Motor neuron (in vitro differentiated cells): ENCODE measurements at regions not wholly inside any gene's neighbourhood (a gene's known extent, or its start where the extent isn't known, plus 50 kb on each side); places are given as distances from the start of the nearest gene placed in this dataset.
"Not testable (repeated sequence)": the region's sequence is repeated elsewhere in the genome, so short reads cannot be mapped to it uniquely, and the experiment has no call there.

ENCODE experiments used
- ATAC-seq, 8 experiments: fragments of 200-7000 bp; cut with Tn5 transposase; replicated peaks in 6 of 8; 2 replicates each; pipeline ENCODE4 v1.8.0; 2021; ENCODE audit warnings: mild to moderate bottlenecking in 8 of 8, moderate library complexity in 8 of 8
- H3K27ac ChIP-seq, 2 donors: fragments of 250-450 bp; sonication (Bioruptor Pico); 2 replicates each; pipeline ENCODE4 v1.9.0; 2021; ENCODE audit warnings: antibody characterized with exemption in 2 of 2, mild to moderate bottlenecking in 2 of 2, moderate library complexity in 1 of 2
- H3K4me1 ChIP-seq, 2 donors: fragments of 250-450 bp; sonication (Bioruptor Pico); replicated peaks in 1 of 2; 2 replicates each; pipeline ENCODE4 v1.6.1; 2021; ENCODE audit warnings: antibody characterized with exemption in 2 of 2, mild to moderate bottlenecking in 2 of 2, moderate library complexity in 1 of 2
- H3K4me3 ChIP-seq, 5 donors: fragments of 250-450 bp; sonication (Bioruptor Pico); 2 replicates each; pipeline ENCODE4 v1.9.0; 2021; ENCODE audit warnings: antibody characterized with exemption in 5 of 5, mild to moderate bottlenecking in 5 of 5, moderate library complexity in 4 of 5
- WGBS, 10 experiments: fragments of 450-650 bp; shearing (Covaris generic); methylation state at CpG; one replicate each; pipeline ENCODE4 v1.0.0; 2022; 5-methylcytosine and 5-hydroxymethylcytosine counted together
- in situ Hi-C, 9 experiments: fragments of 400-800 bp; cut with MboI; loops; one replicate each; pipeline ENCODE4 v1.15.0; 2021; ENCODE audit warnings: low sequenced_read_pairs in 9 of 9, low pct_unique_long_range_greater_than_20kb in 2 of 9; ENCODE audit not compliant: unreplicated experiment in 9 of 9

DNA sequence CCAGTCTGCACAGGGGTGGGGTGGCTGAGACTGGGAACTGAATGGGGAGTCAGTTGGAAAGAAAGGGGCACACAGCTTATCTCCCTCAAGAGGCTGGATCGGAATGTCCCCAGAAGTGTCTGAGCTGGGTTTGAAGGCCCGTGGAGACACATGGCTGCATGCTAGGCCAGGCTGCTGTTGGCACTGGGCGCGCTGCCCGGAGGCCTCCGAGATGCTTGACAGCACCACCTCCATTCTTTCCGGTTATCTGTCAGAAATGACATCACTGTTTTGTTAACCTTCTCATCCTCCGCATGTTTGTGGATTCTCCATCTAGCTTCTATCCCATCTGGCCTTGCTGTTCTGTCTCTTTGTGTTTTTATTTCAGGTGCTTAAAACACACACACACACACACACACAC is 85.5 kb downstream of the APIP start:
- Histone ChIP-seq H3K4me1 (no peaks in the 10 kb centered on the region), H3K4me3 (no peak overlapping the region), H3K27ac (no peak overlapping the region)
- 36 to 100% (median 90%) methylated on average over 1 to 7 of the region's 8 CpGs; no CpG with 5 or more reads in 1 of the 10 experiments for WGBS, 10 experiments
- no peak for ATAC-seq
- in situ Hi-C loops, result no loop called here

DNA sequence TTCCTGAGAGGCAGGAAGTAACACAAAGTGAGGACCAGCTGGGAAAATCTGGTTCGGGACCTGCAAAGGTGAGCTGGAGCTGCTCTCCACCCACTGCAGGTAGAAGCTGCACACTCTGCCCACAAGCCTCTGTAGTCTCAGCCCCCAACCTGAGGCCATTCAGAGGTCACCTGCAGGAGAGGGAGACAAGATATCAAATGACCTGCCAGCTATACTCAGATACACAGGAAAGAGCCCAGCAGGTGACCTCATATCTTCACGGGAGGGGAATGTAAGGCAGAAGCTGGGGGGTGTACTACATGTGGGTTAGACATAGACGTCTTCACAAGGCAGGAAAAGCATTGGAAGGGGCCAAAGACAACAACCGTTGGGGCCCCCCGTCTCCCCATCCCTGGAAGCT is 86.1 kb downstream of the APIP start:
- in situ Hi-C loops, result no loop called here
- 0 to 100% (median 65%) methylated on average over 1 to 3 of the region's 5 CpGs; no CpG with 5 or more reads in 5 of the 10 experiments for WGBS, 10 experiments
- no peak overlapping the region for H3K27ac ChIP-seq
- no peak for ATAC-seq
- H3K4me3 ChIP-seq, result no peak overlapping the region
- no peaks in the 10 kb centered on the region for H3K4me1 ChIP-seq

GRCh38 chr11:34827228-34827627 is 89.0 kb downstream of the APIP start:
- in situ Hi-C loops, result no loop called here
- H3K4me3 ChIP-seq, result no peak overlapping the region
- no peak for ATAC-seq
- no peaks in the 10 kb centered on the region for H3K4me1 ChIP-seq
- H3K27ac ChIP-seq, result no peak overlapping the region
- 14 to 100% (median 83%) methylated on average over 1 of the region's 1 CpG; no CpG with 5 or more reads in 4 of the 10 experiments for WGBS, 10 experiments

- Histone ChIP-seq H3K4me1 (no peaks in the 10 kb centered on the region), H3K27ac (no peak overlapping the region), H3K4me3 (no peak overlapping the region)
- no peak for ATAC-seq
- 20 to 80% (median 57%) methylated on average over 1 of the region's 1 CpG; no CpG with 5 or more reads in 5 of the 10 experiments for WGBS, 10 experiments
- in situ Hi-C loops, result no loop called here
Measured at GRCh38 chr11:34826384-34826726, 89.8 kb downstream of the APIP start.

DNA sequence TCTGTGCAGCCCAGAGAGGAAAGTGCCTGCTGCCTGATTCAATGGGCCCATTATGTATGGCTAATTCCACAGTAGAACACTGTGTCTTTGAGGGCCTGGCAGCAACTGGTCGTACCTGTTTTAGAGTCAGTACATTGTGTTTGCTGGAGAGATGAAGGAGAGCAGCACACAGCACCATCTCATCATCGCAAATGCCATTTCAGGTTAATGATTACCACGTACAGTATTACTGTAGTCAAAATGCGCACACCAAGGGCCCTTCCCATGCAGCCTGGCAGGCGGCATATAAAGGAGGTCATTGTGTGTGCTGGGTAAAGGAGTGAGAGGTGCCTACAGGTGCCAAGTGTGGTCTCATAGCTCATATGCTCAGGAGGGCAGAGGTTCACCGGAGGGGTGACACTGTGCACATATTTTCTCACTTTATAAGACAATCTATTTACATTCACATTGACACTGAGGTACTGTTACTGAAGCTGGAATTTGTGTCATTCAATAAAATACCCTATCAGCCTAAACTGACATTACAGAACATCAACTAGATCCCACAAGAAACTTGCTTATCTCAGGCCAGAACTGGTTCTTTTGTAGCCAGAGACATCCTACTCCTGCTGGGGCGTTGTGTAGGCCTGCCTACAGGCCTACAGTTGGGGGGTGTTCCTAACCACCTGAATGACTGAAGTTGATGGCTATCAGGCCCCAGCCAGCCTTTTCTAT is 90.4 kb downstream of the APIP start:
- Histone ChIP-seq H3K4me3 (no peak overlapping the region), H3K4me1 (no peaks in the 10 kb centered on the region), H3K27ac (no peak overlapping the region)
- WGBS, 10 experiments, result 70 to 97% (median 85%) methylated on average over 1 to 5 of the region's 7 CpGs; no CpG with 5 or more reads in 1 of the 10 experiments
- ATAC-seq, result peak in 1 of 8 experiments; percentile 33
- in situ Hi-C loops, result no loop called here

- in situ Hi-C loops, result no loop called here
- H3K4me1 ChIP-seq, result no peaks in the 10 kb centered on the region
- ATAC-seq, result no peak
- H3K27ac ChIP-seq, result no peak overlapping the region
- 0 to 100% (median 67%) methylated on average over 1 to 3 of the region's 3 CpGs; no CpG with 5 or more reads in 3 of the 10 experiments for WGBS, 10 experiments
- no peak overlapping the region for H3K4me3 ChIP-seq
Measured at GRCh38 chr11:34825315-34825669, 90.9 kb downstream of the APIP start.

DNA sequence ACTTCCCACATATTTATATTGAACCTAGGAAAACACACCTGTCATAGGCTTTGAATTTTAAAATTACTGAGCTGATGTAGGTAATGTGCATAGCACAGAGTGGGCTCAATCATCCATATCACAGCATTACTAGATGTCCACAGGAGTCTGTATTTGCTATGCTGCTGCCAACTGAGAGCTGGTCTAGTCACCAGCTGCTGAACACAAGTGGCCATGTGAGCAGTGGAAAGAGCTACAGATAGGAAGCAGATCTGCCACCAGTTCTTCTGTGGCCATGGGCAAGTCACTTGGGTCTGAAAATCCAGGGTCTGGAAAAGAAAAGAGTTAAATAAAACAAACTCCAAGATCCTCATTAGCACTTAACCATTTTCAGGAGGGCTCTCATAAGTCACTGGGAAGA is 91.8 kb downstream of the APIP start:
- H3K27ac ChIP-seq, result no peak overlapping the region
- no peaks in the 10 kb centered on the region for H3K4me1 ChIP-seq
- in situ Hi-C loops, result no loop called here
- H3K4me3 ChIP-seq, result no peak overlapping the region
- no peak for ATAC-seq

DNA sequence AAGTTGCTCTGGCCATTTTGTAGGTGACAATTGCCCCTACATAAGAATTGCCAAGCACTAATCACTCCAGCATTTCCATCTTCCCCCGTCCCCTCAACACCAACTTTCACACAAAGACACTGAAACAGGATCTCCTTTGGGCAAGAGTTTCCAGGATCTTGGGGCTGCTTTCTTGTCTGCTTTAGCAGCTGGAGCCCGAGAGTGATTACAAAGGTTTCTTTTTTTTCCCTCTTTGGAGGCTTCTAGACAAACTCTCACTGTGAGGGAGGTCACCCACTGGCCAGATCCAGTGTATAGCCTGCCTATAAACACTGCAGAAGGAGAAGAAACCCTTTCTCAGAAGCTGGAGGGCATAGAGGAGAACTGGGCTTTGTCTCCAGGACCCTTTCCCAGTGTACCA is 92.5 kb downstream of the APIP start:
- no peak overlapping the region for H3K4me3 ChIP-seq
- WGBS, 10 experiments, result 33 to 100% (median 80%) methylated on average over 1 of the region's 2 CpGs; no CpG with 5 or more reads in 3 of the 10 experiments
- ATAC-seq, result no peak
- no peaks in the 10 kb centered on the region for H3K4me1 ChIP-seq
- in situ Hi-C loops, result no loop called here
- H3K27ac ChIP-seq, result no peak overlapping the region

GRCh38 chr11:34823197-34823596 is 93.0 kb downstream of the APIP start:
- H3K4me3 ChIP-seq, result no peak overlapping the region
- in situ Hi-C loops, result no loop called here
- WGBS, 10 experiments, result 38 to 100% (median 100%) methylated on average over 1 to 2 of the region's 3 CpGs; no CpG with 5 or more reads in 4 of the 10 experiments
- H3K27ac ChIP-seq, result no peak overlapping the region
- H3K4me1 ChIP-seq, result no peaks in the 10 kb centered on the region
- no peak for ATAC-seq

- in situ Hi-C loops, result no loop called here
- ATAC-seq, result no peak
- 43 to 97% (median 70%) methylated on average over 2 to 4 of the region's 6 CpGs; no CpG with 5 or more reads in 1 of the 10 experiments for WGBS, 10 experiments
- Histone ChIP-seq H3K4me3 (no peak overlapping the region), H3K4me1 (no peaks in the 10 kb centered on the region), H3K27ac (no peak overlapping the region)
Measured at GRCh38 chr11:34819740-34820482, 96.3 kb downstream of the APIP start.

DNA sequence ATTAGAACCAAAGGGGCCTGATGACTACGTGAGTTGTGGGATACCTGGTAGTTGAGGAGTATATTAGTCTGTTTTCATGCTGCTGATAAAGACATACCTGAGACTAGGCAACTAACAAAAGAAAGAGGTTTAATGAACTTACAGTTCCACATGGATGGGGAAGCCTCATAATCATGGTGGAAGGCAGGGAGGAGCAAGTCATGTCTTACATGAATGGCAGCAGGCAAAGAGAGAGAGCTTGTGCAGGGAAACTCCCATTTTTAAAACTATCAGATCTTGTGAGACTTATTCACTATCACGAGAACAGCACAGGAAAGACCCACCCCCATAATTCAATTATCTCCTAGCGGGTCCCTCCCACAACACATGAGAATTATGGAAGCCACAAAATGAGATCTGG is 98.4 kb downstream of the APIP start:
- WGBS, 10 experiments, result 0 to 100% (median 92%) methylated on average over 1 to 3 of the region's 3 CpGs; no CpG with 5 or more reads in 1 of the 10 experiments
- H3K4me3 ChIP-seq, ATAC-seq, H3K27ac ChIP-seq, in situ Hi-C loops, H3K4me1 ChIP-seq: not testable (repeated sequence)

GRCh38 chr11:34816698-34817213 is 99.4 kb downstream of the APIP start:
- WGBS, 10 experiments, result 28 to 88% (median 74%) methylated on average over 2 to 4 of the region's 4 CpGs
- in situ Hi-C loops, result no loop called here
- no peak overlapping the region for H3K27ac ChIP-seq
- H3K4me3 ChIP-seq, result no peak overlapping the region
- H3K4me1 ChIP-seq, result no peaks in the 10 kb centered on the region
- no peak for ATAC-seq

- Histone ChIP-seq H3K4me1 (no peaks in the 10 kb centered on the region), H3K27ac (no peak overlapping the region), H3K4me3 (no peak overlapping the region)
- WGBS, 10 experiments, result 46 to 100% (median 78%) methylated on average over 1 of the region's 1 CpG
- in situ Hi-C loops, result no loop called here
- no peak for ATAC-seq
Measured at GRCh38 chr11:34812905-34813576, 103.1 kb downstream of the APIP start.
